ENCODE measurements at regions not wholly inside any gene's neighbourhood (a gene's known extent, or its start where the extent isn't known, plus 50 kb on each side); places are given as distances from the start of the nearest gene placed in this dataset.

GRCh38 chr1:178595491-178595890, 82.6 kb downstream of the TEX35 start:
- TF ChIP-seq GATA1 (IDR thresholded peaks at IDR 0.05; ENCODE audit: low read depth, low read length), result no peak
- TF ChIP-seq POLR2A (IDR thresholded peaks at IDR 0.05; ENCODE audit: low read length), result no peak
